Activated naive CD4-positive, alpha-beta T cell treated with anti-CD3 and anti-CD28 coated beads, Interleukin-2, amount 50 U/mL, for 72 hours (primary cell): ENCODE measurements at regions not wholly inside any gene's neighbourhood (a gene's known extent, or its start where the extent isn't known, plus 50 kb on each side); places are given as distances from the start of the nearest gene placed in this dataset.

Experiments
- ATAC-seq, 2 donors: fragments of 150-1000 bp; cut with Tn5 transposase; 2 replicates each; pipeline ENCODE4 v1.10.0; 2021; ENCODE audit warnings: mild to moderate bottlenecking in 2 of 2, moderate library complexity in 2 of 2
- DNase-seq, 2 donors: peaks; one replicate each; pipeline ENCODE4 v3.0.0; 2021 to 2022; ENCODE audit warnings: low spot score in 2 of 2
- H3K27ac Mint-ChIP-seq, 2 donors: one replicate each; pipeline ENCODE4 v1.8.0; 2022; ENCODE audit warnings: mild to moderate bottlenecking in 2 of 2, mixed read lengths in 2 of 2
- H3K36me3 Mint-ChIP-seq, 2 donors: one replicate each; pipeline ENCODE4 v1.8.0; 2022; ENCODE audit warnings: mixed read lengths in 2 of 2
- H3K9me3 Mint-ChIP-seq, 2 donors: one replicate each; pipeline ENCODE4 v1.8.0; 2022; ENCODE audit warnings: mixed read lengths in 2 of 2

DNA sequence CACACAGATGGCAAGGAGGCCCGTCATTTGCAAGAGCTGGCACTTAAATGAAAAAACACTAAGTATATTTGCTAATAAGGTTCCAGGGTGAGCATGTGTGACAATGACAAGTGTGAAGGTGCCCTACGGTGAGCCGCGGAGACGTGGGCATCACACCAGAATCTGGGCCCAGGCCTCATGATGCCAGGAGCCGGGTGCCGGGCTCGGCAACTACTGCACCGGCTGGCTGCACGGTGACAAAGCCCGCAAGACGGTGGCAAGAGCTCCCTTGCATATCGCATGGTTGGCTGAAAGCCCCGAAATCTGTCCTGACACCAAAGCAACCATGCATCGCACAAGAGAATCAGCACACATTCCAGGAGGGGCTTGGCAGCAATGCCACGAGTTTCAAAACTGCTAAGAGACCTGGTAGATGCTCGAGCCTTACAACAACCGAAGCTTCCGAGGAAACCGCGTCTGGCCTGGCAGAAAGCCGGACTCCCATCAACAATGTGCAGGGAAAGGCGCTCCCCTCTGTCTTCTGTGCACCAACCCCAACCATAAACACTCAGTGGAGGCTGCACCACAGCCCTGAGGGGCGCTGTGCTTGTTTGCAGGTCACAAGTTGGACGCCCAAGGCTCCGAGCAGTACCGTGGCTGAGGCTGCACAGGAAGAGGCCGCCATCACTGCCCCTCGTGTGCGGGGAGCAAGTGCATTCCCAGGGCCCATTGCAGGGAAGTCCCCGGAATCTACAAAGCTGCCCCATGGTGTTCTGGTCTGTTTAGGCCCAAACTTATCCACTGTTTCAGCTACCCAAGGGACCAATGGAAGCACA is 339.7 kb downstream of the CTTN start:
- no peak for DNase-seq
- ATAC-seq = no peak
- H3K9me3 Mint-ChIP-seq = no peaks in the 10 kb centered on the region
- H3K27ac Mint-ChIP-seq = no peak overlapping the region
- no peaks in the 10 kb centered on the region for H3K36me3 Mint-ChIP-seq

DNA sequence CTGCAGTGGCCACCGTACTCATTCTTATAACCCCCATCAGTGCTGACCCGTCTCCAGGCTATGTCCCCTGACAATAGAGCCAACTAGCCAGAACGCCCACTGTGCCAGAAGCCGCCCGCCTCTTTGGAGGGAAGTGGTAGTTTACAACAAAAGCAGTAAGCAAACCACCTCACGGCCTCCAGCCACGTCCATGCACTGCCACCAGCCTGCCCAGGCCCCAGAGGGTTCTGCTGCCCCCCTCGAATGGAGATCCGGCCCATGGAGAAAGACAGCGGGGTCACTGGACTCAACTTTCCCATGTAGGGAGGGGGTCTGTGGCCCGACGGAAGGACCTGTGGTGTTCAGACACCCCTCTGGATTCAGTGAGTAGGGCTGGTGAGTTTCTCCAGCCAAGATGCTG is 340.3 kb downstream of the CTTN start:
- H3K27ac Mint-ChIP-seq = no peak overlapping the region
- no peaks in the 10 kb centered on the region for H3K9me3 Mint-ChIP-seq
- no peak for DNase-seq
- no peak for ATAC-seq
- no peaks in the 10 kb centered on the region for H3K36me3 Mint-ChIP-seq

GRCh38 chr11:70739091-70739490 is 340.8 kb downstream of the CTTN start:
- DNase-seq (no peak), ATAC-seq (no peak)
- Mint-ChIP-seq H3K9me3 (no peaks in the 10 kb centered on the region), H3K27ac (no peak overlapping the region), H3K36me3 (no peaks in the 10 kb centered on the region)

GRCh38 chr11:70739811-70740487 is 341.6 kb downstream of the CTTN start:
- ATAC-seq (no peak), DNase-seq (no peak)
- Mint-ChIP-seq H3K36me3 (no peaks in the 10 kb centered on the region), H3K27ac (no peak overlapping the region), H3K9me3 (no peaks in the 10 kb centered on the region)

GRCh38 chr11:70740488-70740851 is 342.1 kb downstream of the CTTN start:
- H3K36me3 Mint-ChIP-seq = no peaks in the 10 kb centered on the region
- no peaks in the 10 kb centered on the region for H3K9me3 Mint-ChIP-seq
- DNase-seq (no peak), ATAC-seq (no peak)
- H3K27ac Mint-ChIP-seq = no peak overlapping the region

GRCh38 chr11:70741085-70741484 is 342.8 kb downstream of the CTTN start:
- no peaks in the 10 kb centered on the region for H3K9me3 Mint-ChIP-seq
- no peaks in the 10 kb centered on the region for H3K36me3 Mint-ChIP-seq
- H3K27ac Mint-ChIP-seq = no peak overlapping the region
- DNase-seq (no peak), ATAC-seq (no peak)

- ATAC-seq (no peak), DNase-seq (no peak)
- H3K36me3 Mint-ChIP-seq = no peaks in the 10 kb centered on the region
- H3K9me3 Mint-ChIP-seq = no peaks in the 10 kb centered on the region
- H3K27ac Mint-ChIP-seq = no peak overlapping the region
Observed at GRCh38 chr11:70742553-70743291, 344.4 kb downstream of the CTTN start.

DNA sequence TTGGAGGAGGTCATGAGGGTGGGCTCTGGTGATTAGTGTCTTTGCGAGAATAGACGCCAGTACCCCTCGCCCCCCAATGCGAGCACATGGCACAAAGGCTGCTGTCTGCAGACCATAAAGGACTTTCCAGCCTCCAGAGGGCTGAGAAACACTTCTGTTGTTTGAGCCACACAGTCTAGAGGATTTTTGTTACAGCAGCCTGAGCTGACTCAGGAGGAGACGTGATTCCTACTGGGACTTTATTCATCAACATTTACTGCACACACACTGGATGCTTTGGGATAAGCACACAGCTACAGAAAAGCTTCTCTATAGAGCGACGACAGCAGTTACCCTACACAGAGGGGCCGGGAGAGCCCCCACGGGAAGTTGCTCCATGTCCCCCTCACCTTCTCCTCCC is 345.0 kb downstream of the CTTN start:
- Mint-ChIP-seq H3K9me3 (peaks cover 0 to under 1% of the 10 kb centered on the region in 2 donors), H3K36me3 (no peaks in the 10 kb centered on the region), H3K27ac (no peak overlapping the region)
- no peak for ATAC-seq
- no peak for DNase-seq

- DNase-seq (no peak), ATAC-seq (no peak)
- Mint-ChIP-seq H3K27ac (peak overlapping the region in 1 of 2 donors; percentile 82), H3K9me3 (peaks cover 4 to 6% of the 10 kb centered on the region in 2 donors), H3K36me3 (peaks cover 3 to 5% of the 10 kb centered on the region in 2 donors)
Observed at GRCh38 chr11:70743941-70744351, 345.6 kb downstream of the CTTN start.

DNA sequence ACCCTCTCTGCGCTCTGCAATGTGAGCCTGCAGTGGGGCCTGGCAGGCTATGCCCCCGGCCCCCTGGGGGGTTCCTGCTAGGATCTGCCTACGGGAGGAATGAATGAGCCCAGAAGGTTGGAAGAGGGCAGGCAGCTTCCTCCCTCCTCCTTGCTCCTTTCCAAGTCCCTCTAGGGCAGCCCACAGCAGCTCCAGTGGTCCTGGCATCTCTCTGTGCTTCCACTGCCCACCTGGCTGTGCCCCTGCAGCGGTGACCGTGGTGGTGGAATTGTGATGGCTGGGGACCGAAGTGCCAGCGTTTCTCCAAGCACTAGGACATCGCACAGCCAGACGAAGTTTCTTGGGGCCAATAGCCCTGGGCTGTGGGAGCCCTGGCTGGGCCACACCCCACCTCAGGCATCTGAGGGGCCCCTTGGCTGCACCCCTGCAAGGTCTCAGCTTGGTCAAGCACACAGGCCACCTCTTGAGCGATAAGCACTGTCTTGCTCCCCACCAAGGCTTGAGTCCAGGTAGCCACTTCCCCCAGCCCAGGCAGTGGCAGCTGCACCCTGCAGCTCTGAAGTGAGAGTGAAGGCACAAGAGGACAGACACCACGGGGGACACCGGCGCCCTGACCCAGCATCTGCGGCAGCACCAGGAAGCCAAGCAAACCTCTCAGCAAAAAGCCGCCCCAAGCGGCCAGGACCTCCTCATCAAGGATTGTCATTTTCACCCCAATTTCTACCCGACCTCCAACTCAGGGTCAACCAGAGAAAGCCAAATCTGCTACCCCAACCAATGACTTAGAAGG is 346.3 kb downstream of the CTTN start:
- Mint-ChIP-seq H3K9me3 (peaks cover 8 to 13% of the 10 kb centered on the region in 2 donors), H3K27ac (no peak overlapping the region), H3K36me3 (peaks cover 9 to 11% of the 10 kb centered on the region in 2 donors)
- no peak for DNase-seq
- no peak for ATAC-seq

DNA sequence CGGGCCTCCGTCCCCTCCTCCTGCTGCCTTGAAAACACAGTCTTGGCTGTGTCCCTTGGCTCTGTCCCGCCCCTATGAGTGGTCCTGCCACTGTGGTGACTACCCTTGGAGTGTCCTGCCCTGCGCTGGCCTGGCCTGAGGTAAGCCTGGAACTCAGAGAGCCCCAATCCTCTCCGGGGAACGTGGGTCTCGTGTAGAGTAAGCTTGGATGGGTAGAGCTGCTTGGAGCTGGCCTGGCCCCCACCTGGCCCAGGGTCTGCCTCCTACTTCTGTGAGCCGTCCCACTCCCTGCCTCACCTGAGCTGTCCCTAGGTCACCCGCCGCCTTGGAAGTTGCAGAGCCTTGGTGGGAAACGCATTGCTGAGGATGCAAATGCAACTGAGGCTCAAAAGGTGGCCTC is 347.1 kb downstream of the CTTN start:
- peaks cover 11 to 19% of the 10 kb centered on the region in 2 donors for H3K9me3 Mint-ChIP-seq
- H3K27ac Mint-ChIP-seq = no peak overlapping the region
- DNase-seq = no peak
- peaks cover 15 to 16% of the 10 kb centered on the region in 2 donors for H3K36me3 Mint-ChIP-seq
- no peak for ATAC-seq

DNA sequence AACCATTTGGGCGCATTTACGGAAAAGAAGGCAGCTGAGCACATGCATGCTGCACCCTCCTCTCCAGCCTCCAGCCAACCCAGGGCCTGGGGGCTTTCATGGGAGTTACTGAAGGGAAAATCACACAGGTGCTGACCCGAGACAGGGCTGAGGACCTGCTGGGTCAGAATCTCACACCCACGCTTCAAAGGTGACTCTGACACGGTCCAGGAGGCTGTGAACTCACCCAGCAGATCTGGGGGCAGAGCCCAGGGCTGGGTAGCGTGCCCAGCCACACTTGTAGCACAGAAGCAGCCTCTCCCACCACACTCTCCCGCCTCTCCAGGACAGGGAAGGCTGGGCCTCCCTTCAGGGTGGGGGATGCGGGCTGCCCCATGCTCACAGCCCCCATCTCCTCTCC is 347.6 kb downstream of the CTTN start:
- peaks cover 20 to 21% of the 10 kb centered on the region in 2 donors for H3K36me3 Mint-ChIP-seq
- no peak for ATAC-seq
- H3K9me3 Mint-ChIP-seq = peaks cover 16 to 24% of the 10 kb centered on the region in 2 donors
- no peak overlapping the region for H3K27ac Mint-ChIP-seq
- no peak for DNase-seq

- H3K27ac Mint-ChIP-seq = no peak overlapping the region
- DNase-seq (no peak), ATAC-seq (no peak)
- H3K9me3 Mint-ChIP-seq = peaks cover 20 to 28% of the 10 kb centered on the region in 2 donors
- peaks cover 23 to 25% of the 10 kb centered on the region in 2 donors for H3K36me3 Mint-ChIP-seq
Observed at GRCh38 chr11:70746351-70746750, 348.0 kb downstream of the CTTN start.

DNA sequence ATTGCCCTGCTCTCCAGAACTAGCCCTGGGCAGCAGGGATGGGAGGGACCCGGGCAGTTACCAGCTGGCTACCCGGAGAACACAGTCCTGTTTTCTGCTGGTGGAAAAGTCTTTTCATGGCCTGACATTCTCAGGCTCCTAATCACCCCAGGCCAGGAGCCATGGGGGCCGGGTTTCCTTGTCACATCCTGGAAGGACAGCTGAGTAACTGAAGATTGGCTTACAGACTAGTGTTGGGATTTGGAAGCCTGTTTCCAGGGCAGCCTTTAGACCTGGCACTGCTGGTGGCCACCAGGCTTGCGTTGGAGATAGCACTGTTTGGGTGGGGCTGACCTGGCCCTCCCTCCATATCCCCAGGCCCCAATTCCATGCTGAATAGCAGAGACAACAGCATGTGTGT is 349.0 kb downstream of the CTTN start:
- Mint-ChIP-seq H3K9me3 (peaks cover 20 to 36% of the 10 kb centered on the region in 2 donors), H3K36me3 (peaks cover 23 to 26% of the 10 kb centered on the region in 2 donors), H3K27ac (no peak overlapping the region)
- ATAC-seq (no peak), DNase-seq (no peak)

GRCh38 chr11:70747921-70748320 is 349.6 kb downstream of the CTTN start:
- Mint-ChIP-seq H3K36me3 (peaks cover 23 to 26% of the 10 kb centered on the region in 2 donors), H3K27ac (no peak overlapping the region), H3K9me3 (peaks cover 20 to 36% of the 10 kb centered on the region in 2 donors)
- ATAC-seq (no peak), DNase-seq (no peak)

DNA sequence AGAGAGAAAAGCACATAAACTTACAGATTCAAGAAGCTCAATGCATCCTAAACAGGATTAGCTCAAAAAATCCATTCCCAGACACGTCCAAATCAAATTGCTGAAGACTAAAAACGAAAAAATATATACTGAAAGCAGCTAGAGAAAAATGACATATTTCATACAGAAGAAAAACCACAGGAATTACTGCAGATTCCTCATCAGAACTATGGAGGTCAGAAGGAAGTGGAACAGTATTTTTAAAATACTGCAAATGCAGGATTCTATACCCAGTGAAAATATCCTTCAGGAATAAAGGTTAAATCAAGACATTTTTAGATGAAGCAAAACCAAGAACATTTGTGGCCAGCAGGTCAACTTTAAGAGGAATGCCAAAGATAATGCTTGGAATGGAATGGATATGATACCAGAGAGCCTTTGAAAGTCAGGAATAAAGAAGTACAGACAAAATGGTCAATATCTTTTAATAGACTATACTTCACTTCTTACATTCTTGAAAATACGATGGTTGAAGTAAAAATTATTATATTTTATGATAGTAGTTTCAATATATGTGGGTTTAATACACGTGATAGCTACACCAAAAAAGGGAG is 352.9 kb downstream of the CTTN start:
- Mint-ChIP-seq H3K36me3 (peaks cover 23 to 26% of the 10 kb centered on the region in 2 donors), H3K9me3 (peaks cover 20 to 36% of the 10 kb centered on the region in 2 donors), H3K27ac (no peak overlapping the region)
- ATAC-seq = no peak
- DNase-seq = no peak
